Right lobe of liver (tissue), 6 donors: ENCODE measurements at regions not wholly inside any gene's neighbourhood (a gene's known extent, or its start where the extent isn't known, plus 50 kb on each side); places are given as distances from the start of the nearest gene placed in this dataset.
"Not testable (repeated sequence)": the region's sequence is repeated elsewhere in the genome, so short reads cannot be mapped to it uniquely, and the experiment has no call there.

ENCODE experiments used
- ATAC-seq, 4 donors: fragments of 200-7000 bp; cut with Tn5 transposase; one replicate each; pipeline ENCODE4 v1.9.1; 2020; ENCODE audit warnings: mild to moderate bottlenecking in 4 of 4, moderate library complexity in 4 of 4
- DNase-seq, 3 donors: peaks; one replicate each; pipeline ENCODE4 v3.0.0-alpha.2; 2020
- H3K27ac ChIP-seq, 3 donors: fragments of 200-600 bp; one replicate each; pipeline ENCODE4 v1.8.0; 2022
- H3K27me3 ChIP-seq, 2 donors: fragments of 200-600 bp; one replicate each; pipeline ENCODE4 v1.8.0; 2022
- H3K36me3 ChIP-seq, 4 donors: fragments of 200-600 bp; sonication (generic) in 1 of 4; one replicate each; pipeline versions ENCODE4 v1.5.1 to v1.8.0; 2017 to 2022; ENCODE audit warnings: control low read depth in 1 of 4
- H3K4me1 ChIP-seq, 4 donors: fragments of 200-600 bp; sonication (generic) in 1 of 4; one replicate each; pipeline versions ENCODE4 v1.5.1 to v1.8.0; 2017 to 2022; ENCODE audit warnings: control low read depth in 1 of 4
- H3K4me3 ChIP-seq, 3 donors: fragments of 200-600 bp; one replicate each; pipeline ENCODE4 v1.8.0; 2022
- H3K9me3 ChIP-seq, 4 donors: fragments of 200-600 bp; sonication (generic) in 1 of 4; one replicate each; pipeline versions ENCODE4 v1.5.1 to v1.8.0; 2017 to 2022; ENCODE audit warnings: control low read depth in 1 of 4
- POLR2A ChIP-seq: fragments of 450-650 bp; IDR thresholded peaks from one replicate; pipeline ENCODE4 v1.6.1; 2017; ENCODE audit warnings: antibody characterized with exemption, mild to moderate bottlenecking
- WGBS: methylation state at CpG from one replicate; pipeline ENCODE4 v1.1.6; 2018; ENCODE audit warnings: low coverage, low lambda C conversion rate; ENCODE audit not compliant: insufficient coverage; ENCODE audit errors: missing lambda C conversion rate; 5-methylcytosine and 5-hydroxymethylcytosine counted together
- intact Hi-C, 2 donors: fragments of 100-400 bp; cut with DNase I; formaldehyde crosslinking; loops; one replicate each; pipeline versions ENCODE4 v1.11.2 to v1.14.1; 2022
- TF ChIP-seq, protein P1 (sequence below), 4 donors: fragments of 200-600 bp in 3 of 4; fragments of 450-650 bp in 1 of 4; IDR thresholded peaks; one replicate each; pipeline versions ENCODE4 v1.5.1 to v1.8.0; 2016 to 2022; ENCODE audit warnings: antibody characterized with exemption in 4 of 4, mild to moderate bottlenecking in 2 of 4
- donor health status: DM: no; HTN: yes; CAD: no.
- donor health status: DM: no; HTN: no; CAD: no.
- donor health status: DM: no; HTN: no; CAD: no.
- donor health status: DM: no; HTN: yes; CAD: no.
- donor health status: DM: no; HTN: yes; CAD: no.

GRCh38 chrX:137916090-137916746, 350.3 kb downstream of the ZIC3 start:
- H3K4me3 ChIP-seq: no peak overlapping the region
- ATAC-seq (peak in 1 of 4 donors; percentile 63), DNase-seq (no peak)
- no peaks in the 10 kb centered on the region for H3K9me3 ChIP-seq
- H3K27me3 ChIP-seq: no peaks in the 10 kb centered on the region
- no peaks in the 10 kb centered on the region for H3K36me3 ChIP-seq
- H3K27ac ChIP-seq: no peak overlapping the region
- no peaks in the 10 kb centered on the region for H3K4me1 ChIP-seq
- 19% methylated on average over 5 of the region's 6 CpGs for WGBS
- intact Hi-C loops: no loop called here
- TF ChIP-seq, protein P1, sequence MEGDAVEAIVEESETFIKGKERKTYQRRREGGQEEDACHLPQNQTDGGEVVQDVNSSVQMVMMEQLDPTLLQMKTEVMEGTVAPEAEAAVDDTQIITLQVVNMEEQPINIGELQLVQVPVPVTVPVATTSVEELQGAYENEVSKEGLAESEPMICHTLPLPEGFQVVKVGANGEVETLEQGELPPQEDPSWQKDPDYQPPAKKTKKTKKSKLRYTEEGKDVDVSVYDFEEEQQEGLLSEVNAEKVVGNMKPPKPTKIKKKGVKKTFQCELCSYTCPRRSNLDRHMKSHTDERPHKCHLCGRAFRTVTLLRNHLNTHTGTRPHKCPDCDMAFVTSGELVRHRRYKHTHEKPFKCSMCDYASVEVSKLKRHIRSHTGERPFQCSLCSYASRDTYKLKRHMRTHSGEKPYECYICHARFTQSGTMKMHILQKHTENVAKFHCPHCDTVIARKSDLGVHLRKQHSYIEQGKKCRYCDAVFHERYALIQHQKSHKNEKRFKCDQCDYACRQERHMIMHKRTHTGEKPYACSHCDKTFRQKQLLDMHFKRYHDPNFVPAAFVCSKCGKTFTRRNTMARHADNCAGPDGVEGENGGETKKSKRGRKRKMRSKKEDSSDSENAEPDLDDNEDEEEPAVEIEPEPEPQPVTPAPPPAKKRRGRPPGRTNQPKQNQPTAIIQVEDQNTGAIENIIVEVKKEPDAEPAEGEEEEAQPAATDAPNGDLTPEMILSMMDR (IDR thresholded peaks at IDR 0.05): no peak
- no peak for TF ChIP-seq POLR2A

DNA sequence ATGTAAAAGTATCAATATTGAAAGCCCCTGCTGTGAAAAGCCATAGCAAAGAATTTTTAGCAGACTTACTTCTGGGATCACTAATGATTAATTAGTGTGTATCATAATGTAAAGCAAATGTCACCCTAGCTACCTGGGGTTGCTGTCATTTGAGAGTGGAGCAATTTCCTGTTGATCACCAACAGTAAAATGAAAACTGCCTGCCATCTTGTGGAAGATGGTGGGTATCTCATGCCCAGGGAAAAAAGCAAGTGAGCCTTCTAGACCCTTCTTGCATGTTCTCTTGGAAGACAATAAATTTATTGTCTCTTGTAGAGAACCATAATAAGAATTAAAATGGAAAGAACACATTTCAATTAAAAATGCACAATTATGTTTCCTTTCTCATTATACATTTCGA, 360.2 kb downstream of the ZIC3 start:
- TF ChIP-seq, protein P1 (IDR thresholded peaks at IDR 0.05): peak in 2 of 4 donors; percentile 29 to 30
- no peak for TF ChIP-seq POLR2A
- intact Hi-C loops: no loop called here
- Histone ChIP-seq H3K27me3 (no peaks in the 10 kb centered on the region), H3K4me3 (no peak overlapping the region), H3K36me3 (no peaks in the 10 kb centered on the region), H3K27ac (no peak overlapping the region), H3K4me1 (no peaks in the 10 kb centered on the region), H3K9me3 (no peaks in the 10 kb centered on the region)
- no peak for DNase-seq
- 10% methylated on average over 1 of the region's 1 CpG for WGBS
- peak in 1 of 4 donors; percentile 76 for ATAC-seq

GRCh38 chrX:137929951-137930350, 364.0 kb downstream of the ZIC3 start:
- 30% methylated on average over 2 of the region's 2 CpGs for WGBS
- H3K9me3 ChIP-seq: peaks cover 0 to 4% (median 0%) of the 10 kb centered on the region in 4 donors
- no peak for TF ChIP-seq POLR2A
- TF ChIP-seq, protein P1 (IDR thresholded peaks at IDR 0.05): no peak
- intact Hi-C loops: no loop called here
- no peak overlapping the region for H3K27ac ChIP-seq
- no peaks in the 10 kb centered on the region for H3K27me3 ChIP-seq
- no peak for DNase-seq
- no peak overlapping the region for H3K4me3 ChIP-seq
- no peaks in the 10 kb centered on the region for H3K4me1 ChIP-seq
- no peak for ATAC-seq
- no peaks in the 10 kb centered on the region for H3K36me3 ChIP-seq

DNA sequence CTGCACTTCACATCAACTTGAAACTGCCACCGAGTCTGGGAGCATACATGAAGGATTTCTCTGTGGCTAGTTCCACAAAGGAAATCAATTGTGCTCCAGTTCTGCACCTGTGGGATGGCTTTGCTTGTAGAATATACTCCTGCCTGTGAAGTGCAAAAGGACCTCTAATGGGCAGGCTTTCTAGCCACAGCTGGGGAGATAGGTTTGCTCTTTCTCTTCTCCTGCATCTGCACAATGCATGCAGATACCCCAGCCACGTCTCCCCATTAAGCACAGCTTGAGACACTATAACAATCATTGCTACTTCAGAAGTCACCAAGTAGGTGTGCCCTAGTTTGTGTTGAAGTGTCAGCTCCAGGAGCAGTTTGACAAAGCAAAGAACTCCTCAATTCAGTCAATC, 364.6 kb downstream of the ZIC3 start:
- H3K4me1 ChIP-seq: no peaks in the 10 kb centered on the region
- H3K36me3 ChIP-seq: no peaks in the 10 kb centered on the region
- DNase-seq (no peak), ATAC-seq (no peak)
- no peak for TF ChIP-seq POLR2A
- peaks cover 0 to 4% (median 0%) of the 10 kb centered on the region in 4 donors for H3K9me3 ChIP-seq
- no peak overlapping the region for H3K4me3 ChIP-seq
- intact Hi-C loops: no loop called here
- no peak overlapping the region for H3K27ac ChIP-seq
- H3K27me3 ChIP-seq: no peaks in the 10 kb centered on the region
- 4% methylated on average over 2 of the region's 2 CpGs for WGBS

DNA sequence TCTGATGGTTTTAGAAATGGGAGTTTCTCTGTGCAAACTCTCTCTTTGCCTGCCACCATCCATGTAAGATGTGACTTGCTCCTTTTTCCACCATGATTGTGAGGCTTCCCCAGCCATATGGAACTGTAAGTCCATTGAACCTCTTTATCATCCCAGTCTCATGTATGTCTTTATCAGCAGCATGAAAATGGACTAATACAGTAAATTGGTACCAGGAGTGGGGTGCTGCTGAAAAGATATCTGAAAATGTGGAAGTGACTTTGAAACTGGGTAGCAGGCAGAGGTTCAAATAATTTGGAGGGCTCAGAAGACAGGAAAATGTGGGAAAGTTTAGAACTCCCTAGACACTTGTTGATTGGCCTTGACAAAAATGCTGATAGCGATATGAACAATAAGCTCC, 368.3 kb downstream of the ZIC3 start:
- H3K9me3 ChIP-seq, DNase-seq, H3K27me3 ChIP-seq, H3K27ac ChIP-seq, H3K36me3 ChIP-seq, intact Hi-C loops, H3K4me1 ChIP-seq, H3K4me3 ChIP-seq, ATAC-seq: not testable (repeated sequence)
- no CpG with 5 or more reads among the region's 1 CpG for WGBS

DNA sequence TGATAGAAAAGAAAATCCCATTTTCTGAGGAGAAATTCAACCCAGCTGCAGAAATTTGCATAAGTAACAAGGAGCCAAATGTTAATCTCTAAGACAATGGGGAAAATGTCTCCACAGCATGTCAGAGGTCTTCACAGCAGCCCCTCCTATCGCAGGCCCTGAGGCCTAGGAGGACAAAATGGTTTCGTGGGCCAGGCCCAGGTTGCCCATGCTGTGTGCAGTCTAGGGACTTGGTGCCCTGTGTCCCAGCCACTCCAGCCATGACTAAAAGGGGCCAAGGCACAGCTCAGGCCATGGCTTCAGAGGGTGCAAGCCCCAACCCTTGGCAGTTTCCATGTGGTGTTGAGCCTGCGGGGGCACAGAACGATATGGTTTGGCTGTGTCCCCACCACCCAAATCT, 369.0 kb downstream of the ZIC3 start:
- H3K27ac ChIP-seq, ATAC-seq, H3K9me3 ChIP-seq, H3K4me1 ChIP-seq, H3K27me3 ChIP-seq, H3K36me3 ChIP-seq, H3K4me3 ChIP-seq, DNase-seq, intact Hi-C loops: not testable (repeated sequence)
- no CpG with 5 or more reads among the region's 4 CpGs for WGBS
